CD4-positive, alpha-beta T cell treated with Interleukin-10 for 1 hour (primary cell): ENCODE measurements at regions not wholly inside any gene's neighbourhood (a gene's known extent, or its start where the extent isn't known, plus 50 kb on each side); places are given as distances from the start of the nearest gene placed in this dataset.

Source experiments
- DNase-seq: peaks from one replicate; pipeline ENCODE4 v3.0.0-alpha.2; 2020

DNA sequence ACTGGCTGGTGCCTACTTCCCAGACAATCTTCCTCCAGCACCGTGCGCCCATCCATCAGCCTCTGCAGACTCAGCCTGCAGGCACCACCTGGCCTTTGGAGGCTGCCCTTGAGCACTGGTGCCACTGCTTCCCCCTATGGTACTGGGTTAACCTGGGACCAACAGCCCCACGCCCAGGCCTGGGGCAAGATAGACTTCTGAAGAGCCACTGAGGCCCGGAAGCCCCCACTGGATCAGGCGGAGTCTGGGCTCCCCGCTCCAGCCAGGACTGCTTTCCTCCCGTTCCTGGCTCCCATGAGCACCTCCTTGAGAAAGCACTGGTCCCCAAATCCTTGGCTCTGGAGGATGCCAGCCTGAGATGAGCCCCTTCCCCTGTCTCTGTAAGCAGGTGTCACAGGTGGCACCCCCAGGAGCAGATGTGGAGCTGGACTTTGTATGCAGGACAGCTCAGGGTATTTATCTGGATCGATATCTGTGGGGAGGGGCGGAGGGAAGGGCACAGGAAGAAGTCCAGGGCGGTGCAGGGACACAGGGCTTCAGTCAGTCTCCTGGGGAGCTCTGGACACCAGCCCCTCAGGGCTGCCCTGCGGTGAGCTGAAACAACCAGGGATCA lies 206.5 kb upstream of the PPP2R2D start:
- no peak for DNase-seq

DNA sequence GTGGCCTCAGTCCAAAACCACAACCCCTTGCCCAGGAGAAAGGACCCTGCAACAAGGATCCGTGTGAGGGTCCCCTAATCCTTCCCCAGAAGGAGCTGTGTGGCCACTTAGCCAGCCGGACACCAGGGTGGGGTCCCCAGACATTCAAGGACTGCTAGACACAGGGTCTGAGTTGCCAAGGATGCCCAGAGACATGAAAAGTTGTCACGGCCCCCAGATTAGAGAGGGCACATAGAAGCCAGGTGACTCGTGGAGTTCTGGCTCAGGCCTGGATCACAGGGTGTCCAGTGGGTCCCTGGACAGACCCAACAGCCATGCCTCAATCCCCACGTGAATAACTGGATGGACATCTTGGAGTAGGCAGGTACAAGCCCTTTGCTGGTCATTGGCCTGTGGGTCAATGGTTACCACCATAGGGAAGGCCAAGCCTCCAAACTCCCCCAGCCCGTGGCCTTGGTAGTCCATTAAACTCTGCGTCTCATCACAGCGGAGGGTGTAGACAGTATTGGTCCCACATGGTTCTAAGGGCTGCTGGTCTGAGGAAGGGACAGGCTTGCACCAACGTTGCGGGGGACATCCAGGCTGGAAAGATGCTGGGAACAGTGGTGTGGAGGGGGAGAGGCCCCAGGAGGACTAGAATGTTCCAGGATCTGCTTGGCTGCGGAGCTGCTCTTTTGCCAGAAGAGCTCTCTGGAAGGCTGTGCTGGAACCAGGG lies 205.9 kb upstream of the PPP2R2D start:
- no peak for DNase-seq

DNA sequence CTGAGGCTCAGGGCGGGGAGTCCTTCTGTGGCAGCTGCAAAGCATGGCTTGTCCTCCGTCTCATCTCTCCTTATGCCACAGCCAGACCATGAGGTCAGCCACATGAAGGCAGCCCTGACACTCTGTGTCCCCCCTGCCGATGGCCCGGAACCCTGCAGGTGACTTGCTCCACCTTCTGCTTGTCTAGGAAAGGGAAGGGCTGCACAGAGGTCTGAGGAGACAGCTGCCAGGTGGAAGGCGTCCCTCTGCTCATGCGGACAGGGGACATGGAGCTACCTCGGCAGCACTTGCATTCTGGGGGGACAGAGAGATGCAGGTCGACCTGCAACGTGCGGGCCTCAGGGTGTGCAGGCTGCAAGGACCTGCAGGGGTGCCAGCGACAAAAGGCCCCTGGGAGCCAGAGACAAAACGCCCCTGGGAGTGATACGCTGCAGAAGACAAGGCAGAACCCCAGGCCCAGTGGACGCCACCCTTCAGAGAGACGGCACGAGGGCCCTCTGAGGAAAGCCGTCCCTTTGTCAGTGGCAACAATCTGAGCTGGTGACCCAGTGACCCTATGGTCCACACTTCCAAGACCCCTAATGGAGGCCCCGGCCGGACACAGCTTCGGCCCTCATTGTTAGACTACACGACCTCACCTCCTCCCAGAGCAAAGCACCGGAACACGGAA lies 205.2 kb upstream of the PPP2R2D start:
- no peak for DNase-seq

DNA sequence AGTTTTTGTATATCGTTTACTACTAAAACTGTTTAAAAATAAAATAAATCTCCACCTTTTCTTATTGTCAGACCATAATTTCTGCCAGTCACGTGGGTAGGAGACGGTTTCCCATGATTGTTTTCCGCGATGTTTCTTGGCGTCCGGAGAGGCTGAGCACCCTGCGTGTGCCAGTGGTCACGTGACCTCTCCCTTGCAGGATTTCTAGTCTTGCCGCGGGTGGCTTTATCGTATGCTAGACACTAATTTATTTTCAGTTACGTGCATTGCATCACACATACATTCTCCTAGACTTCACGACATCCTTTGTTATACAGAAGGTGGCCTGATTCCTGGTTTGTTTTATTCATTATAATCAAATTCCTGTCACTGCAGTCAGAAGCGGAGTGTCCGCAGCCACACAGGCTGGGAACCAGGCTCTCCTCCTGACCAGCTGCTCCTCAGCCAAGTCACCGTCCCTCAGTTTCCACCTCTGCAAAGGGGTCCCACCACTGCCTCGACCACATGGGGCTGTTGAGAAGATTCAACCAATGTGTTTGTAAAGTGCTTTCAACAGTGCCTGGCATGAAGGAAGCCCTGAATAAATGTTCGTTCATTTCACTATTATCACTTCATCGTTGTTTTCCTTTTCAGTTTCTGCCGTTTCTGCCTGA lies 203.2 kb upstream of the PPP2R2D start:
- no peak for DNase-seq

DNA sequence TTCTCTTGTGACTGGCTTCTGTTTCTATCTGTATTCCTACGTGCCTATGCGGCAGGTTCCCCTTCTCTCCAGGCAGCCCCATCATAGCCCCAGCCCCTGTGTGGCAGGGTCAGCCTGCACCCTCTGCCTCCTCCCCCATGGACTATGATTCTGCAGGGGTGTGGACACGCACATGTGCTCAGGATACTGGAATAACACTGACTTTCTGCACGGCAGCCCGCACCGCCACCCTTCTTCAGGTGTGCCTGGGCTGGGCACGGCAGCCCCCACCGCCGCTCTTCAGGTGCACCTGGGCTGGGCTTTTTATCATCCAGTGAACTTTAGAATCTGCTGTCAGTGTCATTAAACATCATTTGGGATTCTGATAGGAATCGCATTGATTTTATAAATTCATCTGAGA lies 202.6 kb upstream of the PPP2R2D start:
- DNase-seq = no peak

DNA sequence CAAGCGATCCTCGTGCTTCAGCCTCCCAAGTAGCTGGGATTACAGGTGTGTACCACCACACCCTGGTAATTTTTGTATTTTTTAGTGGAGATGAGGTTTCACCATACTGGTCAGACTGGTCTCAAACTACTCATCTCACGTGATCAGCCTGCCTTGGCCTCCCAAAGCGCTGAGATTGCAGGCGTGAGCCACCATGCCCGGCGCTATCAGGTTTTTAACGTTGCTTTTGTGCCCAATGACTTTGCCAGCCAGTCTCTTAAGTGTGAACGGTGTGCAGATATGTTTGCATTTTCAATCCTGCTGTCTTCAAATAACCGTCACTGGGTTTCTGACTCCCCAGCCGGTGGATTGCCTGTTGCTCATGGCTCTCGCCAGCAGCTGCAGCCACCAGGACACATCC lies 201.8 kb upstream of the PPP2R2D start:
- DNase-seq = no peak

DNA sequence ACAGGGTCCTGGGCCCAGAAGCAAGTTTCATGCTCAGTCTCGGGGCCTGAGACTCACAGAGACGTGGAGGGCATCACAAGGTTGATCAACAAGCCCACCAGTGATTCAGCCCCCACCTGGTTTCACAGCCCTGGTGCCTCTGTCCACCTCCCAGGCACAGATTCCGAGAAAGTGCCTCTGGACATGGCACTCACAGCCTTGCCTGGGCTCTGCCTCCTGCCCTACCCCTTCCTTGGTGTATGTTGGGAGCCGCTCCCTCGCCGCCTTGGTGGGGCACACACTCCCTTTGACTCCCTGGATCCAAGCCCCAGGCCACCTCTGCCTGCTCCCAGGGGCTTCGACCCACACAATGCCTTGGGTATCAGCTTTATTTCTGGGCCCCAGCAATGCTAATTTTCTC lies 200.8 kb upstream of the PPP2R2D start:
- DNase-seq = no peak

DNA sequence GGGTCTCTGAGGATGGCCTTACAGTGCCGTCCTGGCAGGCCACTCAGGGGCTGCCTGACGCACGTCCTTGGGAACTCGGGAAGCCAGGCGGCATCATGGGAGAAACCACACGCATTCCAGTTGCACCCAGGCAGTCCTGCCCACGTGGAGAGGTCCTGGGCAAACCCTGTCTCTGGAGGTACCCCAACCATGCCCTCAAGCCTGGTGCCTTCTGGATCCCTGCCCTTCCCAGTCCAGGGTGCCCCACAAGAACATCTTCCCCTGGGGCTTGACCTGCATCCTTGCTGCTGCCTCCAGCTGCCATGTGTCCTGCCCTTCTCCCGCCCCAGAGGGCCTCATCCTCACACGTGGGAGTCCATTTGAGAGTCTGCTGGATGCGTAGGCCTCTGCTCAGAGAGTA lies 200.3 kb upstream of the PPP2R2D start:
- no peak for DNase-seq

DNA sequence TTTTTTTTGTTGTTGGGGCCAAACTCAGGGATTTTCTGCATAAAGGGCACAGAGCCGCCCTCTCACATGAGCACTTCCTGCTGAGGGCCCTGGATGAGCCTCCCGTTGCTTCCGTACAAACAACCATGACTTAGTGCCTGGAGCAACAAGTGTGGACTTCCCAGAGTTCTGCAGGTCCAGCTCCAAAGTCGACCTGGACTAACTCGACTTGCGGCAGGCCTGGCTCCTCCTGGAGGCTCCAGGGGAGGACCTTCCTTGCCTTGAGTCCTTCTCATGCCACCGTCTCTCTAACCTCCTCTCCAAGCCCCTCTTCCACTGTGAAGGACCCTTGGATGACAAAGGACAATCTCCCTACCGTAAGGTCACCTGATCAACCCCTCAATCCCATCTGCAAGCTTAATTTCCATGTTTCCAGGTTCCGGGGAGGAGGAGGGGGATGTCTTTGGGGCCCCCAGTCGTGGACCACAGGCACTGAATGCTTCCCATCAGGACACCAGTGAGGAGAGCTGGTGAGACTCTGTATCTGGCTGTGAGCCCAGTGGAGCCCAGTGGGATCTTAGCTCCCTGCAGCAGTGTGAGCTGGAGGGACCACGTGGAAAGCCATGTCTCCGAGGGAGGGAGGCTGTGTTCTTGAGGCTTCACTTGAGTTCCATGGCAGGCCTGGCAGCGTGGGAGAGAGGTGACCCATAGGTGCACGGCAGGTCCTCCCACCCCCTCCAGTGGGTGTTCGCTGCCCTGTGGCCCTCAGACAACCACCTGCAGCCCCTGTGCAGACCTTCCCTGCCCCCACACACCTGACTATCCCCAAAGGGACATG lies 199.5 kb upstream of the PPP2R2D start:
- no peak for DNase-seq

DNA sequence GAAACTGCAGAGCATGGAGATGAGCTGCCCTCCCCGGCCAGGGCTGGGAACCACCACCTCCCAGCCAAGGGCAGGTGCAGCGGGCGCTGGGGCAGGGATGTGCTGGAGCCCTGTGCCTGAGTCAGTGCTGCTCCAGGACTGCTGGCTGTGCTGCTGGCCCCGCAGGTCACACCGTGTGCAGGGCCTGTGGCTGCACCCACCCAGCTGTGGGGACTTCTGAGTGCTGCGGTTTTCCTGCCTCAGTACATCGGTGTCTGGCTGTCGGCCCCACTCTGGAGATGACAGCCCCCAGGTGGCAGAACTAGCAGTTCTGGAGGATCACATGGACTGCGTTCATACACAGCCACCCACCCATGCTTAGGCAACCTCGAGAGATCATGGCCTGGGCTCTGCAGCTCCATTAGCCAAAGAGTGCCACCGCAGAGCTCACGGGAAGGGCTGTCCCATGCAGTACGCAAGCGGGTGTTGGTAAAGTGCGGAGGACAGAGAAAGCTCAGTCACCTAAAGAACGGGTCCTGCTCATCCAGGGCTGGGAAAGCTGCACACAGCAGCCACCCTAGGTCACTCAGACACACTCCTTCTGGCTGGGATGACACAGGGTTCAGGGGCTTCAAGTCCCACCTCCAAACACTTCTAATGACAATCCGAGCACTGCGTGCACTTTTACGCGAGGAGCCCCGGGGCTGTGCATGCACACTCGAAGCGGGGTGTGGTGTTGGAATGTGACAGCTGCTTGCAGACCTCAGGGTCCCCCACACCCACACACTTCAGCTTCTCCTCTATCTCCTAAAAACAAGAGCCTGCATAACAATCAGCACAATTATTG lies 198.1 kb upstream of the PPP2R2D start:
- no peak for DNase-seq

DNA sequence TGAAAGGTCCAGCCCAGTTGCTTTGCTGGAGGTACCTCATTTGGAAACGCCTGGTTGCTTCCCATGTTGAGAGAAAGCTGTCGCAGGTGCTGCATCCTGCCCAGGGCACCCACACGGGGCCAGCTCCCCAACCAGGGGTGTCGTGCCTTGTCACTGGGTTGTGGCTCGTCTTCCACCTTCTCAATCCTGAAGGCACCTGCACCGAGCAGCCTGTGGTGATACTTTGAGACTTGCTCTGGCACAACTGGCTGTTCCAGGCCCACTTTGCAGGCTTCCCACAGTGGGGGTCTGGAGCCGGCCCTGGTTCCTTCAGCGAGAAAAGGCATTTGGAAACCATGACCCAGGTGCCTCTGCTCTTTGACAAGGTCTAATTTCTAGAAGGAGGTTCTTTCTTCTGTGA lies 197.3 kb upstream of the PPP2R2D start:
- no peak for DNase-seq

DNA sequence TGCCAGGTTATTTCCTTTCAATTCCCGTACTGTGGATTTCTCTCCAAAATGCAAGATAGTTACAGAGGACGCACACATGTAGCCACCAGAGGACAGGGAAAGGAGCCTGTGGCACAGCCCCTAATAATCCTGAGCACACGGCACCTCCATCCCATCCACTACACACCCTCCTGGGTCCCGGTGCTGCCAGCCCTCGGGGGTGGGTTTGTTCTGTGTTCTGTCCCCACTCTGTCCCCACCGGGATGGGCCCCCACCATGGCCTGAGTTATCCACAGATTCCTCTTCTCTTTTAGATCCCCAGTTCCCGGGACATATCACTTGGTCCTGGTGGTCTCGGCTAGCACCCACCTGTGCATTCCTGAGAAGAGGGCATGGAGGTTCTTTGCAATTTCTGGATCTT lies 196.9 kb upstream of the PPP2R2D start:
- DNase-seq = no peak

DNA sequence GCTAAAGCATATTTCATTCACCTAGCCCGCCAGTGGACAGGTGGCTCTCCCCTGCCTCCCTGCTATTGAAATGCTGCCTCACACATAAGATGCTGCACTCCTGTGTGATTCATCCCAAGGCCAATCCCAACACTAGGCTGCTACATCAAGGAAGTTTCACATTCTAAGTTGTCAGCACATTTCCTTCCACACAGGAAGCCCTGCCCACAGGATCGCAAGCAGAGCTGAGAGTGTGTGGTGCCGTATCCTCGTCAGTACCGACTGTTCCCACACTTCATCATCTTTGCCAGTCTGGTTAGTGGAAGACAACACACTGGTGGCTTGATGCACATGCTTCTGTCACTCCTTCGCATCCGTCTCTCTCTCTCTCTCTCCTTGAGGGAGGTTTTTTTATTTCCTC lies 194.3 kb upstream of the PPP2R2D start:
- no peak for DNase-seq

DNA sequence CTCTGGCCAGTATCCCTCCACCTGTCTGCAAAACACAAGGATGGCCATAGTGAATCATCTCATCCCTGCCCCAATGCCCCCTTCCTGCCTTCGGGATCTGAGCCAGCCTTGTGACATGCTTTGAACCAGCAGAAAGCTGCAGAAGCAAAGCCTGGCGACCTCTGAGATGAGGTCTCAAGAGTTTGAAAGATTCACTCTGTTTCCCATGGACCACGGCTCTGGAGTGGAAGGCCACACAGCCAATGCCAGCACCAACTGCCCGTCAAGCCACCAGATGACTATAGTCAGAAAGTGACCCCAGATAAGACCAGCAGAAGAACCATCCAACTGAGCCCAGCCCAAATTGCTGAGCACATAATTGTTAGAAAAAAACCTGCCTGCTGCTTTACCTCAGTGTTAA lies 193.9 kb upstream of the PPP2R2D start:
- no peak for DNase-seq

DNA sequence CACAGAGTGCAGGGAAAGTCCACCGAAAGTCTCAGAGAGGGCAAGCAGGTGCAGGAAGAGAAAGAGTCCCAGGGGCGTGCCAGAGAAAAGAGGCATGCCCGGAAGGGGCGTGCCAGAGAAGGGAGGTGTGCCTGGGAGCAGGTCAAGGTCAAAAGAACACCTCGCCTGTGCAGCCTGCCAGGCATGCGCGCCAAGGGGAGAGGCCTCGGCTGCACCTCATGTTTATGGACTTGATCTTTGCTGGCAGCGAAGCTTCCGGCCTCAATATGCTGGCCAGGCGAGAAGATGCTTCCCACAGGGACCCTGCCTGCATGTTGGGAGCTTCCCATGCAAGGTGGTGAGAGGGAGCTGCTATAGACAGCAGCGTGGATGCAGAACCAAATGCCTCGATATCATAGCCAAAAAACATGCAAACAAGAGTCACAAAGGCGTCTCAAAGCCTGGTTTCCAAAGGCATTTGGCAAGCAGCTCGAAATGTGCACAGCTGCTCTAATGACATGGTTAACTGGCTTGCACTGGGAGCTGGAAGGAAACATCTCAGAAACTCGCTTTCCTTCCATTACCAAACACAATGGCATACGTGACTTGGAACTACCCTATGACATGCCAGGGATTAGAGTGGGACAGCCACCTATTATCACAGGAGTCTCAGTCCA lies 192.5 kb upstream of the PPP2R2D start:
- no peak for DNase-seq

DNA sequence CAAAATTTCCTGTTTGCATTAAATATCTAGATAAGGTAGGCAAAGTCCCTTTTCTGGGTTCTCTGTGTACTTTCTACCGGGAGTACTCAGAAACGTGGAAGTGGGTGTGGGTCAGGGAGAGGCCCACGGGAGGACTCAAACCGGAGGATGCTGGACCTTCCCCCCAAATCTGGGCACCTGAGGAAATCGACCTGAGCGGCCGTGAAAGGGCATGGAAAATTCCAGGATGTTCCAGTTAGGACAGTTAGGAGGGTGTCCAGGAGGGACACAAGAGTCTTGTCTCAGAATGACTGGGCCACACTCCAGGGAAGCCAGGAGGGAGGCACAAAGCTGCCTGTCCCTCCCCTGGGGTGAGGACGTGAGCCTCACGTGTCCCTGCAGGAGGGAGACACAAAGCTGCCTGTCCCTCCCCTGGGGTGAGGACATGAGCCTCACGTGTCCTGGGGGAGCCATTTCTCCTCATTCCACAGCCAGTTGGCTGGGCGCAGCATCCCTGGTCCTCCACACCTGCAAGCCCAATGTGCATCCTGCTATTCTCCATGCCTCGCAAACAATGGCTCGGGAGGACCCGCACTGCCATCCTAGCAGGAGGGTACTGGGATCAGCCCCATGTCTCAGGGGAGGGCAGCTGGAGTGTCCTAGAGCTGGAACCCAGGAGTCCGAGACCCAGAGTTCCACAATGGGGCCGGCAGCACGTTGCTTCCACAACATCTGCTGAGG lies 190.5 kb upstream of the PPP2R2D start:
- no peak for DNase-seq

DNA sequence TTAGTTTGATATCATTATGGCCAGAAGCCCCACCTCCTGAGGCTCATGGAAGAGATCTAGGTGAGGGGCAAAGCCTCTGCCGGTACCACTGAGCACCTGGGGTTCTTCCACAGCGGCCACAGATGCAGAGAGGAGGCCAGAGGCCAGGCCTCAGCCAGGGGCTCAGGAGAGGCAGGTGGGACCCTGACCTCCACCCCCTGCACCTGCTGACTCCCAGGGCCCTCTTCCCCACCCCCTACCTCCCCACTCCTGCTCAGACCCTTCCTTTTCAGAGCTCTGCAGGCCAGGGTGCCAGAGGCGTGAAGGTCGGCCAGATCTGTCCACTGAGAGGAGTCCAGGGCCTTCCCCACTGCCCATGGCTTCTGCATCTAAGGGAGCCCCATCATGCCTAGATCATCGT lies 178.7 kb upstream of the PPP2R2D start:
- no peak for DNase-seq

DNA sequence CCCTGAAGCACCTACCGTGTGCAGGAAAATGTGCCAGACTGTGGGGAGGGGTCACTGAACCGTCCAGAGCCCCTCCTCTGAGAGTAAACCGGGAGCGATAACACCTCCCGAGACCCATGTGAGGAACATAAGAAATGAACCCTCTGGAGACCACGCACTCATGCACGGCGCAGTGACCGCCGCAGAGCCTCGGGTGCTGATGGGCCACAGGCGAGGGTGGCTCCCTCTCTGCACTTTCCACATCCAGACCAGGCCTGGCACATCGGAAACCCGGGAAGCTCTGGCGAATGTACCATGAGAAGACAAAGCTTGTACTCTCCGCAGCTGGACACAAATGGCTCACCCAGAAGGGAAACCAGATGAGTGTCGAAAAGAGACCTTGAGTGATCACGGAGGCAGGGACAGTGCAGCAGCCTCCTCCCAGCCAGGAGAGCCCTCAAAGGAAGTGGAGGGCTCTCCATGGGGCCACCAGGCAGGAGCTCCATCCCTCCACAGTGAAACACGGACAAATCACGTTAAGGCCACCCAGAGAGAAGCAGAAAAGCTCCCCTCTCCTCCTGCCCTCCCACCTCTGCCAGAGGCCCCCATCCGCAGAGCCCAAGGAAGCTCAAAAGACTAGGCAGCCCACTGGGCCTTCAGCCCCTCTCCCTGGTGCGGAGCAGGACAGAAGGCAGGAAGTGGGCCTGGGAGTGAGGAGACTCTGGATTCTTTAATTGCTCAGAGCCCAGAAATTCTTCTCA lies 178.1 kb upstream of the PPP2R2D start:
- no peak for DNase-seq

DNA sequence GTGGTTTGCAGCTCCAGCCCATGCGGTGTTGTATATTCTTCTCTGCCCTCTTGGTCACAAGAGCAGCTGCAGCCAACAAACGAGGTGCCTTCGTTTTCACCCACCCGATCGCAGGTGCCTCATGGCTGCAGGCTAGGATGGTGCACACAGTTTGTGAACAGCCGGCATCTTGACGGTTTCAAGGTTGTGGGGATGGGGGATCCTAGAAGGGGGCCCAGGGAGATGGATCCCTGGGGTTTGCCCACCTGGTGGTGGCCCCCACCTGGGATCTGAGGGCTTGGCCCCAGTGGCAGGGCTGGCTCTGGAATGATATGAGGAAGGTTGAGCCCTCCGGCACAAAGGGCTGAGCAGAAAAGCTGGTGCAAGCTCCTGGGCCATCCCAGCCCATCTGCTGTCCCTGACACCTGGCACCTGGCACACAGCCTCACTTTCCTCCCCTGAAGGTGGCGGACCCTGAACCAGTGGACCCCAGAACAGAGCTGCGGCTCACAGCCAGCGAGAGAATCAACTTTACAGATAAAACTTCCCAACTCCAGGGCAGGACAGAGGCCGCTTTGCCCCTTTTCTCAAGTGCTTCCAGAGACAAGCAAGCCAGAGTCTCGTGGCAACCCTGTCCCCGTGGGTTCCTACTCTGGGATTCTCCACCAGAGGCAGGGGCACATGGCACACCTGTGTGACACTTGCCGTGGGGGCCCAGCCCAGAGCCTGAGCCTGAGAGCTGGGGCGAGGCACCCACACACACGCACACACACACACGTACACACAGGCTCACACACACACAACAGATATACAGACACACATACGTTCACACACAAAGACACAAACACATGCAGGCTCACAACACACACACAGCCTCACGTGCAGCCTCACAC lies 177.3 kb upstream of the PPP2R2D start:
- no peak for DNase-seq
